Vagina (tissue), 2 donors: ENCODE measurements at regions not wholly inside any gene's neighbourhood (a gene's known extent, or its start where the extent isn't known, plus 50 kb on each side); places are given as distances from the start of the nearest gene placed in this dataset. TPM values are rescaled to one million over a fixed set of nuclear protein-coding genes. Genes with fewer than 3 reads are reported as not detected.
A peak's percentile ranks its signal among the peaks of the same experiment; 100 is the strongest.

Experiments used
- DNase-seq, 2 donors: peaks; one replicate each; pipeline ENCODE4 v3.0.0-alpha.2; 2017; ENCODE audit errors: extremely low spot score in 2 of 2
- H3K27ac ChIP-seq: fragments of 200-600 bp; sonication (generic); one replicate; pipeline ENCODE4 v1.5.1; 2019
- H3K27me3 ChIP-seq: fragments of 200-600 bp; sonication (generic); one replicate; pipeline ENCODE4 v1.5.1; 2019
- H3K36me3 ChIP-seq, 2 donors: fragments of 200-600 bp; sonication (generic); one replicate each; pipeline ENCODE4 v1.5.1; 2017 to 2019
- H3K4me1 ChIP-seq: fragments of 200-600 bp; sonication (generic); one replicate; pipeline ENCODE4 v1.5.1; 2019
- H3K4me3 ChIP-seq, 2 donors: fragments of 200-600 bp; sonication (generic); 1 replicate in 1 of 2; 2 replicates in 1 of 2; pipeline ENCODE4 v1.5.1; 2016 to 2019
- H3K9me3 ChIP-seq: fragments of 200-600 bp; sonication (generic); one replicate; pipeline ENCODE4 v1.5.1; 2019
- CTCF ChIP-seq, 3 experiments: fragments of 450-650 bp in 2 of 3; fragments of 200-600 bp in 1 of 3; sonication (generic) in 1 of 3; IDR thresholded peaks; one replicate each; pipeline ENCODE4 v1.5.1; 2017 to 2019; ENCODE audit warnings: antibody characterized with exemption in 3 of 3, mild to moderate bottlenecking in 2 of 3, moderate library complexity in 2 of 3
- POLR2A ChIP-seq, 2 donors: fragments of 450-650 bp; IDR thresholded peaks; one replicate each; pipeline ENCODE4 v1.6.1; 2017; ENCODE audit warnings: antibody characterized with exemption in 2 of 2, mild to moderate bottlenecking in 2 of 2, moderate library complexity in 2 of 2
- POLR2AphosphoS5 ChIP-seq, 2 donors: sonication (generic); formaldehyde crosslinking; IDR thresholded peaks; one replicate each; pipeline ENCODE4 v1.9.0; 2017; ENCODE audit warnings: antibody characterized with exemption in 2 of 2, mild to moderate bottlenecking in 2 of 2, low read depth in 1 of 2; ENCODE audit not compliant: insufficient read depth in 1 of 2
- intact Hi-C: fragments of 100-400 bp; cut with DNase I; formaldehyde crosslinking; loops from one replicate; pipeline ENCODE4 v1.15.1; 2023
- microRNA counts, 2 donors: library from miRNA; unstranded; fragments of <30 nt; microRNA quantifications; one replicate each; lab custom pipeline; 2016 to 2017
- microRNA-seq: library from miRNA; unstranded; fragments of <30 nt; microRNA quantifications from one replicate; pipeline ENCODE4, GENCODE V29; 2017; ENCODE audit warnings: borderline number of aligned reads, borderline replicate concordance
- small RNA-seq: library from RNA; depleted of rRNA; stranded (forward); fragments of <200 nt; gene quantifications from one replicate; pipeline ENCODE3, GENCODE V24; 2016

- no peak for TF ChIP-seq CTCF (IDR thresholded peaks at IDR 0.05)
- TF ChIP-seq POLR2AphosphoS5 (IDR thresholded peaks at IDR 0.05; ENCODE audit: insufficient read depth in 1 of 2, low read depth in 1 of 2), result no peak
- no peak for TF ChIP-seq POLR2A (IDR thresholded peaks at IDR 0.05)
- Histone ChIP-seq H3K4me3 (peak overlapping the region; percentile 39 to 40), H3K27me3 (no peaks in the 10 kb centered on the region), H3K27ac (no peak overlapping the region), H3K4me1 (peaks cover 5% of the 10 kb centered on the region), H3K9me3 (no peaks in the 10 kb centered on the region), H3K36me3 (no peaks in the 10 kb centered on the region)
- intact Hi-C loops, result no loop called here
- DNase-seq, result no peak
Observed at GRCh38 chr20:25750220-25750764, 53.6 kb upstream of the ZNF337 start.

- TF ChIP-seq CTCF (IDR thresholded peaks at IDR 0.05) (no peak), POLR2A (IDR thresholded peaks at IDR 0.05) (no peak), POLR2AphosphoS5 (IDR thresholded peaks at IDR 0.05; ENCODE audit: insufficient read depth in 1 of 2, low read depth in 1 of 2) (no peak)
- DNase-seq, result no peak
- no peaks in the 10 kb centered on the region for H3K27me3 ChIP-seq
- H3K27ac ChIP-seq, result no peak overlapping the region
- peaks cover 5% of the 10 kb centered on the region for H3K4me1 ChIP-seq
- no peaks in the 10 kb centered on the region for H3K9me3 ChIP-seq
- intact Hi-C loops, result no loop called here
- H3K4me3 ChIP-seq, result no peak overlapping the region
- H3K36me3 ChIP-seq, result no peaks in the 10 kb centered on the region
Observed at GRCh38 chr20:25749649-25750048, 53.0 kb upstream of the ZNF337 start.

MicroRNAs encoded in the stretch of these regions (microRNA counts, 767-probe panel; counts per million panel counts)
- 238 to 261 counts per million in 2 donors for microRNA hsa-miR-663a (lab: Ali Mortazavi, UCI)

Small RNAs in the stretch of these regions (microRNA-seq; reads per million reads assigned to microRNA genes)
- gene MIR663A, result not detected

Small RNAs in the stretch of these regions (small RNA-seq; reads per million reads assigned to genes)
- gene CFTRP1, result not detected
